GM23248 (cell line): ENCODE measurements at regions not wholly inside any gene's neighbourhood (a gene's known extent, or its start where the extent isn't known, plus 50 kb on each side); places are given as distances from the start of the nearest gene placed in this dataset.
A peak's percentile ranks its signal among the peaks of the same experiment; 100 is the strongest.

Experiments
- DNase-seq: peaks from one replicate; pipeline ENCODE4 v3.0.0-alpha.2; 2015
- H2AFZ ChIP-seq: fragments of 200-600 bp; sonication (generic); 2 replicates; pipeline ENCODE4 v1.6.1; 2016; ENCODE audit warnings: antibody characterized with exemption
- H3F3A ChIP-seq: fragments of 200-600 bp; sonication (generic); 2 replicates; pipeline ENCODE4 v1.6.1; 2016; ENCODE audit warnings: mild to moderate bottlenecking, antibody characterized with exemption, mixed run types; ENCODE audit not compliant: insufficient read depth
- H3K27ac ChIP-seq: fragments of 200-600 bp; sonication (generic); 2 replicates; pipeline ENCODE4 v1.5.1; 2016; ENCODE audit warnings: mild to moderate bottlenecking
- H3K27me3 ChIP-seq: fragments of 200-600 bp; sonication (generic); replicated peaks from 2 replicates; pipeline ENCODE4 v1.6.1; 2016; ENCODE audit warnings: mild to moderate bottlenecking; ENCODE audit not compliant: insufficient read depth
- H3K36me3 ChIP-seq: fragments of 200-600 bp; sonication (generic); 2 replicates; pipeline ENCODE4 v1.6.1; 2016; ENCODE audit warnings: low read depth, mild to moderate bottlenecking
- H3K4me1 ChIP-seq: fragments of 200-600 bp; sonication (generic); 2 replicates; pipeline ENCODE4 v1.6.1; 2016; ENCODE audit warnings: mild to moderate bottlenecking; ENCODE audit not compliant: insufficient read depth
- H3K4me2 ChIP-seq: fragments of 200-600 bp; sonication (generic); one replicate; pipeline ENCODE4 v1.6.1; 2016; ENCODE audit warnings: mild to moderate bottlenecking; ENCODE audit not compliant: unreplicated experiment
- H3K4me3 ChIP-seq: fragments of 200-600 bp; sonication (generic); 2 replicates; pipeline ENCODE4 v1.5.1; 2016; ENCODE audit warnings: mild to moderate bottlenecking
- H3K79me2 ChIP-seq: fragments of 200-600 bp; sonication (generic); 2 replicates; pipeline ENCODE4 v1.6.1; 2016; ENCODE audit warnings: mild to moderate bottlenecking; ENCODE audit not compliant: insufficient read depth
- H3K9ac ChIP-seq: fragments of 200-600 bp; sonication (generic); 2 replicates; pipeline ENCODE4 v1.6.1; 2016; ENCODE audit warnings: mild to moderate bottlenecking
- H3K9me2 ChIP-seq: fragments of 200-600 bp; sonication (generic); 2 replicates; pipeline ENCODE4 v1.6.1; 2016; ENCODE audit warnings: mixed run types, mild to moderate bottlenecking, moderate library complexity; ENCODE audit not compliant: insufficient read depth
- H3K9me3 ChIP-seq: fragments of 200-600 bp; sonication (generic); one replicate; pipeline ENCODE4 v1.6.1; 2017; ENCODE audit warnings: low read depth
- H4K20me1 ChIP-seq: fragments of 200-600 bp; sonication (generic); 2 replicates; pipeline ENCODE4 v1.6.0; 2016; ENCODE audit not compliant: insufficient read depth
- EZH2 ChIP-seq: fragments of 200-600 bp; sonication (generic); IDR thresholded peaks from 2 replicates; pipeline ENCODE4 v1.6.1; 2018; ENCODE audit warnings: antibody characterized with exemption, mild to moderate bottlenecking; ENCODE audit not compliant: insufficient read depth, poor library complexity, severe bottlenecking
- EZH2phosphoT487 ChIP-seq: fragments of 200-600 bp; sonication (generic); IDR thresholded peaks from 2 replicates; pipeline ENCODE4 v1.6.1; 2018; ENCODE audit warnings: antibody characterized with exemption, moderate library complexity, mild to moderate bottlenecking, low read depth; ENCODE audit not compliant: insufficient read depth
- WGBS, 2 experiments: methylation state at CpG; one replicate each; pipeline ENCODE4 v1.1.6; 2015 to 2017; ENCODE audit warnings: low lambda C conversion rate in 2 of 2, low coverage in 1 of 2; ENCODE audit errors: missing lambda C conversion rate in 2 of 2; 5-methylcytosine and 5-hydroxymethylcytosine counted together
- in situ Hi-C: fragments of 300-500 bp; cut with MboI; formaldehyde crosslinking; loops from 2 replicates; pipeline ENCODE4 v1.15.0; 2020

GRCh38 chr4:20391198-20391597, 139.5 kb downstream of the SLIT2 start:
- DNase-seq: peak; percentile 53
- Histone ChIP-seq H3K4me2 (no peak overlapping the region), H3K27me3 (no peaks in the 10 kb centered on the region), H3F3A (peaks cover 33% of the 10 kb centered on the region), H3K9ac (no peak overlapping the region), H3K4me1 (no peaks in the 10 kb centered on the region), H4K20me1 (no peaks in the 10 kb centered on the region), H3K9me2 (no peaks in the 10 kb centered on the region), H3K4me3 (no peak overlapping the region), H3K79me2 (peaks cover 39% of the 10 kb centered on the region), H2AFZ (no peak overlapping the region), H3K36me3 (no peaks in the 10 kb centered on the region), H3K9me3 (no peaks in the 10 kb centered on the region), H3K27ac (no peak overlapping the region)
- TF ChIP-seq EZH2phosphoT487: no peak
- TF ChIP-seq EZH2: no peak
- in situ Hi-C loops: no loop called here
- 60 to 79% methylated on average over 1 of the region's 1 CpG for WGBS, 2 experiments

GRCh38 chr4:20391912-20392311, 140.2 kb downstream of the SLIT2 start:
- WGBS, 2 experiments: 97 to 99% methylated on average over 5 of the region's 5 CpGs

GRCh38 chr4:20393486-20394100, 141.9 kb downstream of the SLIT2 start:
- no peaks in the 10 kb centered on the region for H3K9me2 ChIP-seq
- H3K4me2 ChIP-seq: peak overlapping the region; percentile 51
- no peaks in the 10 kb centered on the region for H3K4me1 ChIP-seq
- 39 to 40% methylated on average over 5 of the region's 5 CpGs for WGBS, 2 experiments
- H2AFZ ChIP-seq: no peak overlapping the region
- DNase-seq: peak; percentile 49
- H3K27ac ChIP-seq: no peak overlapping the region
- TF ChIP-seq EZH2 (no peak), EZH2phosphoT487 (no peak)
- H3K9ac ChIP-seq: no peak overlapping the region
- no peaks in the 10 kb centered on the region for H4K20me1 ChIP-seq
- in situ Hi-C loops: no loop called here
- no peaks in the 10 kb centered on the region for H3K36me3 ChIP-seq
- H3K4me3 ChIP-seq: peak overlapping the region; percentile 34; the same call in 1 of the 2 replicates
- H3F3A ChIP-seq: peaks cover 36% of the 10 kb centered on the region
- H3K9me3 ChIP-seq: no peaks in the 10 kb centered on the region
- peaks cover 47% of the 10 kb centered on the region for H3K79me2 ChIP-seq
- no peaks in the 10 kb centered on the region for H3K27me3 ChIP-seq

More at GRCh38 chr4:20391912-20392311, 140.2 kb downstream of the SLIT2 start:
- no peak overlapping the region for H3K27ac ChIP-seq
- H2AFZ ChIP-seq: no peak overlapping the region
- H3K9me2 ChIP-seq: no peaks in the 10 kb centered on the region
- H3K4me3 ChIP-seq: no peak overlapping the region
- in situ Hi-C loops: no loop called here
- no peak overlapping the region for H3K4me2 ChIP-seq
- H3K4me1 ChIP-seq: no peaks in the 10 kb centered on the region
- no peak for TF ChIP-seq EZH2phosphoT487
- TF ChIP-seq EZH2: no peak
- H4K20me1 ChIP-seq: no peaks in the 10 kb centered on the region
- peaks cover 36% of the 10 kb centered on the region for H3F3A ChIP-seq
- no peaks in the 10 kb centered on the region for H3K27me3 ChIP-seq
- peaks cover 36% of the 10 kb centered on the region for H3K79me2 ChIP-seq
- no peak overlapping the region for H3K9ac ChIP-seq
- H3K36me3 ChIP-seq: no peaks in the 10 kb centered on the region
- H3K9me3 ChIP-seq: no peaks in the 10 kb centered on the region
- no peak for DNase-seq

- no peaks in the 10 kb centered on the region for H3K4me1 ChIP-seq
- in situ Hi-C loops: no loop called here
Measured at GRCh38 chr4:20394512-20394911, 142.8 kb downstream of the SLIT2 start.

More at GRCh38 chr4:20394512-20394911, 142.8 kb downstream of the SLIT2 start:
- DNase-seq: no peak
- Histone ChIP-seq H3K4me3 (no peak overlapping the region), H3K79me2 (peaks cover 50% of the 10 kb centered on the region), H3F3A (peaks cover 36% of the 10 kb centered on the region), H3K4me2 (no peak overlapping the region), H2AFZ (no peak overlapping the region), H3K9me2 (no peaks in the 10 kb centered on the region), H4K20me1 (no peaks in the 10 kb centered on the region), H3K9ac (no peak overlapping the region), H3K36me3 (no peaks in the 10 kb centered on the region), H3K9me3 (no peaks in the 10 kb centered on the region), H3K27ac (no peak overlapping the region), H3K27me3 (no peaks in the 10 kb centered on the region)
- WGBS, 2 experiments: 98% methylated on average over 2 of the region's 2 CpGs
- TF ChIP-seq EZH2 (no peak), EZH2phosphoT487 (no peak)
